ENCODE measurements at regions not wholly inside any gene's neighbourhood (a gene's known extent, or its start where the extent isn't known, plus 50 kb on each side); places are given as distances from the start of the nearest gene placed in this dataset.

GRCh38 chr15:29490747-29491471, 221.3 kb upstream of the NSMCE3 start:
- DNase-seq = no peak

- DNase-seq = no peak
Measured at GRCh38 chr15:29480949-29481348, 211.3 kb upstream of the NSMCE3 start.

GRCh38 chr15:29480278-29480677, 210.7 kb upstream of the NSMCE3 start:
- no peak for DNase-seq

- no peak for DNase-seq
Measured at GRCh38 chr15:29477256-29477655, 207.6 kb upstream of the NSMCE3 start.

- no peak for DNase-seq
Measured at GRCh38 chr15:29476503-29477080, 207.0 kb upstream of the NSMCE3 start.

- no peak for DNase-seq
Measured at GRCh38 chr15:29475096-29475495, 205.5 kb upstream of the NSMCE3 start.

GRCh38 chr15:29473621-29474105, 204.0 kb upstream of the NSMCE3 start:
- DNase-seq = no peak

- no peak for DNase-seq
Measured at GRCh38 chr15:29472901-29473445, 203.4 kb upstream of the NSMCE3 start.

GRCh38 chr15:29471757-29472156, 202.1 kb upstream of the NSMCE3 start:
- DNase-seq = no peak

- no peak for DNase-seq
Measured at GRCh38 chr15:29471306-29471705, 201.7 kb upstream of the NSMCE3 start.

- no peak for DNase-seq
Measured at GRCh38 chr15:29470794-29471193, 201.2 kb upstream of the NSMCE3 start.

- DNase-seq = no peak
Measured at GRCh38 chr15:29470311-29470710, 200.7 kb upstream of the NSMCE3 start.

GRCh38 chr15:29468899-29469298, 199.3 kb upstream of the NSMCE3 start:
- DNase-seq = no peak

- no peak for DNase-seq
Measured at GRCh38 chr15:29467091-29467490, 197.5 kb upstream of the NSMCE3 start.

GRCh38 chr15:29466292-29466691, 196.7 kb upstream of the NSMCE3 start:
- no peak for DNase-seq

- DNase-seq = no peak
Measured at GRCh38 chr15:29465816-29466215, 196.2 kb upstream of the NSMCE3 start.

GRCh38 chr15:29465196-29465595, 195.6 kb upstream of the NSMCE3 start:
- no peak for DNase-seq

- DNase-seq = no peak
Measured at GRCh38 chr15:29461877-29462276, 192.3 kb upstream of the NSMCE3 start.

GRCh38 chr15:29458361-29458760, 188.7 kb upstream of the NSMCE3 start:
- no peak for DNase-seq

- DNase-seq = no peak
Measured at GRCh38 chr15:29457729-29458128, 188.1 kb upstream of the NSMCE3 start.

- no peak for DNase-seq
Measured at GRCh38 chr15:29456964-29457363, 187.3 kb upstream of the NSMCE3 start.

- DNase-seq = peak; percentile 20
Measured at GRCh38 chr15:29456255-29456654, 186.6 kb upstream of the NSMCE3 start.

- no peak for DNase-seq
Measured at GRCh38 chr15:29455530-29455929, 185.9 kb upstream of the NSMCE3 start.

- DNase-seq = no peak
Measured at GRCh38 chr15:29455055-29455454, 185.4 kb upstream of the NSMCE3 start.
